ENCODE measurements at regions not wholly inside any gene's neighbourhood (a gene's known extent, or its start where the extent isn't known, plus 50 kb on each side); places are given as distances from the start of the nearest gene placed in this dataset.

DNA sequence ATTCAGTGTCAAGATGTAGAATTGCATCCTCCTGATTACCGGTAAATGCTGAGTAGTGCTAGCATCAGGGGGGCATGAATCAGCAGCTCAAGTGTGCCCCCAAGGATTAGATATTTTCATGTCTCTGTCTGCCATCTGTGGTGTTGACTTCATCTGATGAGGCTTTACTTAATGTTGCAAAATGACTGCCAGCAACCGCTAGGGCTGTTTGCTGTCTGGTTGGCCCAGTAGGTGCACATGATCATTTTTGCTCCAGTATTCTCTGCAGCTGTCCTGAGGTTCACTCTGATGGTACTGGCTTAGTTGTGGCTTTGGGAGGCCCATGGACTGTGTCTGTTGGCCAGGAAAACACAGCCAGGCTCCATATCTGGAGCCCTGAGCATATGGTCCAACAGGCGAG lies 316.4 kb downstream of the SOX2 start:
- TF ChIP-seq, protein P1, sequence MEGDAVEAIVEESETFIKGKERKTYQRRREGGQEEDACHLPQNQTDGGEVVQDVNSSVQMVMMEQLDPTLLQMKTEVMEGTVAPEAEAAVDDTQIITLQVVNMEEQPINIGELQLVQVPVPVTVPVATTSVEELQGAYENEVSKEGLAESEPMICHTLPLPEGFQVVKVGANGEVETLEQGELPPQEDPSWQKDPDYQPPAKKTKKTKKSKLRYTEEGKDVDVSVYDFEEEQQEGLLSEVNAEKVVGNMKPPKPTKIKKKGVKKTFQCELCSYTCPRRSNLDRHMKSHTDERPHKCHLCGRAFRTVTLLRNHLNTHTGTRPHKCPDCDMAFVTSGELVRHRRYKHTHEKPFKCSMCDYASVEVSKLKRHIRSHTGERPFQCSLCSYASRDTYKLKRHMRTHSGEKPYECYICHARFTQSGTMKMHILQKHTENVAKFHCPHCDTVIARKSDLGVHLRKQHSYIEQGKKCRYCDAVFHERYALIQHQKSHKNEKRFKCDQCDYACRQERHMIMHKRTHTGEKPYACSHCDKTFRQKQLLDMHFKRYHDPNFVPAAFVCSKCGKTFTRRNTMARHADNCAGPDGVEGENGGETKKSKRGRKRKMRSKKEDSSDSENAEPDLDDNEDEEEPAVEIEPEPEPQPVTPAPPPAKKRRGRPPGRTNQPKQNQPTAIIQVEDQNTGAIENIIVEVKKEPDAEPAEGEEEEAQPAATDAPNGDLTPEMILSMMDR (IDR thresholded peaks at IDR 0.05; ENCODE audit: extremely low read depth in 1 of 2, insufficient read depth in 1 of 2, low read depth in 1 of 2, low read length in 2 of 2), result no peak
- TF ChIP-seq EZH2 (IDR thresholded peaks at IDR 0.05; ENCODE audit: borderline replicate concordance, low read depth, low read length, severe bottlenecking) (no peak), POLR2AphosphoS5 (IDR thresholded peaks at IDR 0.05; ENCODE audit: insufficient read depth, low read depth, low read length) (no peak), POLR2A (IDR thresholded peaks at IDR 0.05; ENCODE audit: low read depth, low read length) (no peak), MYC (IDR thresholded peaks at IDR 0.05; ENCODE audit: low read depth, low read length) (no peak)
